Suprapubic skin (tissue), 4 donors: ENCODE measurements at regions not wholly inside any gene's neighbourhood (a gene's known extent, or its start where the extent isn't known, plus 50 kb on each side); places are given as distances from the start of the nearest gene placed in this dataset.

Experiments used
- POLR2A ChIP-seq, 2 donors: fragments of 450-650 bp; IDR thresholded peaks; one replicate each; pipeline ENCODE4 v1.6.1; 2017; ENCODE audit warnings: antibody characterized with exemption in 2 of 2, mild to moderate bottlenecking in 2 of 2, moderate library complexity in 2 of 2
- POLR2AphosphoS5 ChIP-seq, 3 donors: sonication (generic); formaldehyde crosslinking; IDR thresholded peaks; one replicate each; pipeline ENCODE4 v1.6.1; 2017; ENCODE audit warnings: antibody characterized with exemption in 3 of 3
- TF ChIP-seq, protein P1 (sequence below), 2 donors: fragments of 200-600 bp in 1 of 2; fragments of 450-650 bp in 1 of 2; sonication (generic) in 1 of 2; IDR thresholded peaks; one replicate each; pipeline ENCODE4 v1.5.1; 2016 to 2019; ENCODE audit warnings: antibody characterized with exemption in 2 of 2, mild to moderate bottlenecking in 1 of 2, moderate library complexity in 1 of 2

DNA sequence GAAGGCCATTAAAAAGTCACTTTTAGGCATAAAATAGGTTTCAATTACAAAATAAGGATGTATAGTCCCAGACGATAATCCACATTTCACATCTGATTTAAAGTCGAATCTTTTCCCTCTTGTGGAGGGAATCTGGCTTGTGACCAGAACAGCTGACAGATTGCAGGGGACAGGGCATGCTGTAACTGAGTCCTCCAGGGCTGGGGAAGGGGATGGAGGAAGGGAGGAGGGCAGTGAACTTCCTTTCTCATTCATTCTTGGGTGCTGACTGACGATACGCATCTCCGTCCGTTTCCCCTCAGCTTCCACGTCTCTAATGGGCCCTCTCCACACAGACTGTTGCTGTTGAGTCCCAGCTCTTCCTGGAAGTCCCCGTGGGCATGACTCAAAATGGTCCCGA, 108.1 kb upstream of the CSF3R start:
- TF ChIP-seq, protein P1, sequence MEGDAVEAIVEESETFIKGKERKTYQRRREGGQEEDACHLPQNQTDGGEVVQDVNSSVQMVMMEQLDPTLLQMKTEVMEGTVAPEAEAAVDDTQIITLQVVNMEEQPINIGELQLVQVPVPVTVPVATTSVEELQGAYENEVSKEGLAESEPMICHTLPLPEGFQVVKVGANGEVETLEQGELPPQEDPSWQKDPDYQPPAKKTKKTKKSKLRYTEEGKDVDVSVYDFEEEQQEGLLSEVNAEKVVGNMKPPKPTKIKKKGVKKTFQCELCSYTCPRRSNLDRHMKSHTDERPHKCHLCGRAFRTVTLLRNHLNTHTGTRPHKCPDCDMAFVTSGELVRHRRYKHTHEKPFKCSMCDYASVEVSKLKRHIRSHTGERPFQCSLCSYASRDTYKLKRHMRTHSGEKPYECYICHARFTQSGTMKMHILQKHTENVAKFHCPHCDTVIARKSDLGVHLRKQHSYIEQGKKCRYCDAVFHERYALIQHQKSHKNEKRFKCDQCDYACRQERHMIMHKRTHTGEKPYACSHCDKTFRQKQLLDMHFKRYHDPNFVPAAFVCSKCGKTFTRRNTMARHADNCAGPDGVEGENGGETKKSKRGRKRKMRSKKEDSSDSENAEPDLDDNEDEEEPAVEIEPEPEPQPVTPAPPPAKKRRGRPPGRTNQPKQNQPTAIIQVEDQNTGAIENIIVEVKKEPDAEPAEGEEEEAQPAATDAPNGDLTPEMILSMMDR (IDR thresholded peaks at IDR 0.05) = no peak
- no peak for TF ChIP-seq POLR2A (IDR thresholded peaks at IDR 0.05)
- no peak for TF ChIP-seq POLR2AphosphoS5 (IDR thresholded peaks at IDR 0.05)
